GM21619 (cell line): ENCODE measurements at regions not wholly inside any gene's neighbourhood (a gene's known extent, or its start where the extent isn't known, plus 50 kb on each side); places are given as distances from the start of the nearest gene placed in this dataset.
"Not testable (repeated sequence)": the region's sequence is repeated elsewhere in the genome, so short reads cannot be mapped to it uniquely, and the experiment has no call there.

Experiments
- ATAC-seq: cut with Tn5 transposase; IDR thresholded peaks from one replicate; pipeline ENCODE4 v1.9.1; 2021; ENCODE audit not compliant: unreplicated experiment

DNA sequence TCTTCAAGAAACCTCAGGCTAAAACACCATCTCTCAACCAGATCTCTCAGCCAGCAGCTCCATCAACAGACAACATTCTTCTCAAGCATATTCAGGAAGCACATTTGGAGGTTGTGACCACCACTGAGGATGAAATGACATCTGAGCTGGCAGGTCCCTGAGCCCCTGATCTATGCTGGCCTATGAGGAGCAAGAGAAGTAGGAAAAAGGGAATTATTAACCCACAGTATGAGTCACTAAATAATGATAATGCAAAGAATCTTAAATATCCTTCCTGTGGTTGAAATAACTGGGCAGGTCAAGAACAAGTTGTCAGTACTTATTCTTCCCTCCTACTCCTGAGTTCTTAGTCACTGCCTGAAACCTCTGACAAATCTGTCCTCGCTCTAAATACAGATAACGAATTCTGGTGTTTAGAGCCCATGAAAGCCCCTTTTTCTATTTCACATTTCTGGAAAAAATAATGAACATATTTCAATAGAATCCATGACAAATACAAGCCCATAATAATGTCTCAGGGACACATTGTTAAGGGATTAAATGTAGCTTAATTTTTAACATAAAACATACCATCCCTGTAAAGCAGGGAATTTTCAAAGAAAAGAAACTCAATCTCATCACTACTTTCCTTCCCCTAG lies 225.8 kb upstream of the IRS2 start:
- no peak for ATAC-seq

DNA sequence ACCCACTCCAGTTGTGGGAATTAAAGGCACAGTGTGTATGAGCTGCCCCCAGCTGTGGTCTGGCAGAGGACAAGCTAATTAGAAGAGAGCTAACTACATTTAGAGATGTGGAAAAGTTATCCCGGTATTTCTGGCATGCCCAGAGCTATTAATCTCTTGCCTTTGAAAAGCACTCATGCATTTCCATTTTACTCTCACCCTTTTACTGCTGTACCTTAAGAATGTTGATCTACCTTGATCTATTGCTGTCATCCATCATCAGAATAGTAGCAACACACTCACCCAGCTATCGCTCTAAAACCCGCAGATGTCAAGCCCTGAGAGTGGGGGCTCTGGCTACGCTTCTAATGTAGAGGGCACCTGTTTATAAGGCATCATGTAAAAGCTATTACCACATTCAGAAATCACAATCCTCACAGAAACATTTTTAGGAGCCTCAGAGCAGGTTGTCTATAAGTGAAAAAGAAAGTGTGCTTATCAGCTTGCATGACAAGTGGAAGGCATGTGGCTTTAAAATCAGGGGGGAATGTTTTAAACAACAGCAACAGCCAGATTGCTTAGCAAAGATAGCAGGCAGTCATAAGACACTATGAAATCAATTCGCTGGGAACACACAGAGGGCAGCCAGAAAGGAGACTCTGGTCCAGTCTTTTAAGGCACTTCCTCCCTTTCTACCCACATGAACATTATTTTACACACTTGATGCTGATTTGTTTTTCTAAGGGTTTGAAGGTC lies 224.2 kb upstream of the IRS2 start:
- ATAC-seq, result no peak

DNA sequence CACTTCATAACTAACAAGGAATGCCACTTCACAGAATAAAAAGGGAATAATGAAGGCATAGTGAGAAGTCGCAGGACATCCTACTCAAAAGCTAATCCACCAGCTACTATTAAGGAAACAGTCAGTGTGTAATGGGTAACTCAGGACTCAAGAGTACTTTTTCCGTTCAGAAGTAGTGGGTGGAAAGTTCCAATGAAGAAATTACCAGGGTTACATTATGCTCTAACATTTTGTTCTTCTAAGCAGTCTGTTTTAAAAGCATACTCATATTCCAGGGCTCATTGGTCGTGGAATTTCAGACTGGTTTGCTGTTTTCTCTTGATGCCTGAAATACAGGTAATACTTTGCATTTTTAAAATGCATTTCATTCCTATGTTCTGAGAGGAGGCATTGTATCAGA lies 222.4 kb upstream of the IRS2 start:
- ATAC-seq, result no peak

DNA sequence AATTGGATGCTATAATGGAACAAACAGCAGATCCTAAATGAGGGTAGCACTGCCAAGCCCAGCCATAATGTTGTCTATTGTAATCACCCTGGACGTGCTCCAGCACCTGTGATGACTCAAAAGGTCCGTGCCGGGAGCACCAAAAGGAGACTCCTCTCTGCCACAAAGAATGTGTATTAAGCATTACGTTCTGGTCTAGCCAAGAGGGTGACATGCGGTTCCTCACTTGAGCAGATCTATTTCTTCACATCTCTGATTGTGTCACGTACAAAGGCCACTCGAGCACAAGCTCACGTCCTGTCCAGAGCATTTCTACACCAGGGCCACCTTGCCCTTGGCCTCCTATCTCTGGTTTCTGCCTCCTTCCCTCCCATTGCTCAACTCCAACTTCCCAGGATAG lies 219.9 kb upstream of the IRS2 start:
- ATAC-seq, result no peak

DNA sequence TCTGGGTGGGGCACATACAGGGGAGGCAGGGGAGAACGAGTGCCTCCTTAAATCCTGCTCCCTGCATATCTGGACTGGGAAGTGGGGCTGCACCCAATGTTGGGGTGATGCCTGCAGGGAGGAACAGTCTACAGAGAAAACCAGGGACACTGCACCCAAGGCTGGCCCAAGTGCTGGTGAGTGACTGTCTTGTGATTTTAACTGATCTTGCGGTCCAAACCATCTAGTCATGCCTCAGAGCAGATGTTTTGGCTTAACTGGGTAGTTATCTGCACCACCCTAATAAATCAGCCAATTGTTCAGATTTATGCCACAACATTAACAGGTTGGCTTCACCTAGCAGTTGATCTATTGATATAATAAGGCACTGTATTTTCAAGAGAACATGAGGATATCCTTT lies 219.2 kb upstream of the IRS2 start:
- ATAC-seq, result no peak

DNA sequence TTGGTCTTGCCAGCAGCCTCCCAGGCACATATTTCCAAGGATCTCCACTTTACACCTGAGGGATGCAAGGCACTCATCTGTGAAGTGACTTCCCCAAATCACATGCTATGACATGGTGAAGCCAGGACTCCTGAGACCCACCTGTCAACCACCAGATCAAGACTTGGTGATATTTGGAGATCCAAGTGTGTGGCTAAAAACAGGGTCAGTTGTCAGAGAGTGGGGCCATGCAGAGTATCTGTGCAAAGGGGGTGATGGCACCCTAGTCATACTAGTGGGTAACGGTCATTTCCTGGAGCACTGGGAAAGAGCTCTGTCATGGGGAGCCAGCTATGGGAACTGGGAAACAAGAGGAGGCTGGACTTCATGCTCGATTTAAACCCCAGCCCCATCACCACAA lies 218.4 kb upstream of the IRS2 start:
- ATAC-seq, result no peak

DNA sequence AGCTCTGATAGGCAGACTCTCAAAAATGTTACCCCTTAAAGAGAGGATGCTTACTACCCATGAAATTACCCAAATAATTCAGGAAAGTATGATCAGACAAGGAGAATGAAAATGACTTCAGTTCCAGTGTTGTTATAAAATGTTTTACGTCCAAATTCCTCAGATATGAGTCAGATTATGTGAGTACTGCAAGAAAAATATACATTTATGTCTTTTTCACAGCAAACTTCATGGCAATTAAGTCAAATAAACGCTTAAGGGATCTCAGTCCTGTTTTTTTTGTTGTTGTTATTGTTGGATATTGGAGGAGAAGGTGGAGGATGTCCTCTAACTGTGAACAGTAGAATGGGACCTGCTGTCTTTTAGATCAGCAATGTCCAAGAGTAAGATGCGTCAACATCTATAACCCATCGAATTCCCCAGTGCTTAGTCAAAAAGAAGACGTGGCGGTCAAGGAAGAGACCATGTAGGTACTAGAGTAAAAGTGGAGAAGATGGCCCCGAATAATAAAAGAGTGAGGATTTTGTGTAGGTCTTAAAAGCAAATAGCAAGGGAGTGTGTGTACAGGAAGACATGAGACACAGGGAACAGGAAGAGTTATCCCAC lies 215.4 kb upstream of the IRS2 start:
- no peak for ATAC-seq

DNA sequence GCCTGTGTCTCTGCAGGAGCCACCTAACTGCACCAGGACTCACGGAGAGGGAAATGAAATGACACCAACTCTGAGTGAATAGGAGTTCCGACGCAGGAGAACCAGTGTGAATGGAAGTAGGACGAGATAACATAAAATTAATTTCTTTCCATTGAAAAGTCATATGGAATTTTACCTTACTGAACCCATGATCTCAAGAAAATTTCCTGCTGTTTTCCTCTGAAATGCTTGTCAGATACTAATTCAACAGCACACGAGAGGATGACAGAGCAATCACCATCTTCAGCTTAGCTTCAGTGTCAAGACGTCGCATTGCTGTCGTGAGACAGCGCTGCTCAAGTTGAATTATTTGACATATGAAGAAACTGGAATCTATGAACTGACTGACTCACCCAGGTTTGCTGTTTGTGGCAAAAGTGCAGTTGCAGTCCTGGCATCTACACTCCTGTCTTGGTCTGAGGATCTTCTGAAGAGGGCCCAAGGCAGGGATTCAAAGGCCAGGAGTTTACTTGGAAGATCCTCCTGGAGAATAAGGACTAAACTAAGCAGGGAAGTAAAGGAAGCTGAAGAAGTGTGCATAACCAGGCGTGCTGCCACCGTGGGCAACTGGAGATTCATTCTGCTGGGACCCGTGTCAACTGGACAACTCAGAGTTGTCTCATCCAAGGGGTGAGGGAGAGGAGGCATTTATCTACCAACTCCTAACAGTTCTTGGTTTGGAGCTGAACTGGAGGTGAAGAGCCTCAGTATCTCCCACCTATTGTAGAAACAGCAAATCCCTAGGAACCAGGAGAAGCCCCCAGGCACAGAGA lies 214.4 kb upstream of the IRS2 start:
- no peak for ATAC-seq

DNA sequence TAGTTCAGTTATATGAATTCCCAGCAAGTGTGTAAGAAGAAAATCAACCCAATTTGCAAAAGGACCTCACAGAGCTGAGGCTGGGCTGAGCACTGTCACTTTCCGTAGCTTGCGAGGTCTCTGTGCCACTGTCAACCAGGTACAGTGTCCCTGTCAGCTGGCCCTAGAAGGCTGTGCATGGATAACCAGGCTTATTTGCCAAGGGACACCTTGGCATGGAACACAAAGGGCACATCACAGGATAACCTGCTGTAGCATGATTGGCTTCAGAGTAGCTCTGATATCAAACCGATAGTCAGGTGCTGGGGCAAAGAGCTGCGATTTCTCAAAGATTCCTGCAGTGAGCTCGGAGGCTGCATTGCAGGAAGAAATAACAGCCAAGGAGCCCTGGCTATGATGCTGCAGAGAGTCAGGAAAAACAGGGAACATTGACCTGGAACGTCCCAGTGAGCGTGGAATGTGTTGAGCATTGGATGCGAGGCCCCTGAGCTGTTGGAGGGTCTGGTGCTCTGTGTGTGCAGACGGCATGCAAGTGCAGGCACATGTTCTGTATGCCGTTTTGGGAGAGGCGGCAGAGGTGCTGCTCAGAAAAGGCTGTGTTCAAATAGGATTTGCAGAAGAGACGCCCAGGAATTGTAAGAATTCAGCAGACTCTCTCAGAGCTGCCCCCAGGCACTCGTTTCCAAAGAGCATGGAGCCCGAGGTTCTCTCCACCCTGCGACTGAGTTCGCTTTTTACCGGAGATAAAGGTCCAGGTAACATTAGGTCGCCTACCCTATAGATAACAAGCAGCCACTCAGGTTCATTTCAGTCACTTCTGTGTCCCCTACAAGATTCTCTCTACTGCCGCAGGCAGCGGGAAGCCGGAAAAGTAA lies 213.5 kb upstream of the IRS2 start:
- ATAC-seq, result no peak

DNA sequence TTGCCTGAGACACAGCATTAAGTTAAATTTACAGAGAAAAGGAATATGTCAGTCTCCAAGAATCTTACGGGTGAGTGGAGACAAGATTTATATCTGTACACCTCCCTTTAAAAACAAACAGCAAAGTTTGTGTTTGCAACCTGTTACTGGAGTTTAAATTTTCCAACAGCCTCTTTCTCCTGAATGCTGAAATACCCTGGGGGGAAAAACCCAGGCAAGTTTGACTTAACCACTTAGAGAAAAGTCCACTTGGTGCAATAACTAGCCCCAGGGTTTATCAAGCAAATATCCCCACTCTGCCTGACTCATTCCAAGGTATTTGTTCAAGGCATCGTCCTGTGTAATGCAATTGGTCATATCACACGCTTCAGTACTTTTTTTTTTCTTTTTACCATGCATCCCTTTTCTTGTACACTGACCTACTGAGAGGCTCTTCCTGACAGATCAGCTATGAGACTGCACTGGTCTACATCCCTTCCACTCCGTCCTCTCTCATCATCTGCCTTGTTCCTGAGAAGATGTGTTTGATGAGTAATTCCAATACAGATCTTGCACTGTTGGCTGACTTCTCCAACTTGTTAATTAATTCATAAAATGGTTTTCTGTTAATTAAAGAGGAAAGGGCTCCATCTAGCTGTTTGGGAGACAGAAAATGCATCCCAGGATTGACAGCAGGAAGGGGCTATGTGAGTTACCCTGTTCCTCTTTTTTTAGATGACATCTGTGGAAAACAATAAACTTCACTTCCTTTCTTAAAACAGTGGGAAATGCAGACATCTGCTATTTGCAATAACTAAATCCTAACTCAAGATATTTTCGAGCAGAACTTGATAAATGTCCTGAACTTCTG lies 212.5 kb upstream of the IRS2 start:
- no peak for ATAC-seq

DNA sequence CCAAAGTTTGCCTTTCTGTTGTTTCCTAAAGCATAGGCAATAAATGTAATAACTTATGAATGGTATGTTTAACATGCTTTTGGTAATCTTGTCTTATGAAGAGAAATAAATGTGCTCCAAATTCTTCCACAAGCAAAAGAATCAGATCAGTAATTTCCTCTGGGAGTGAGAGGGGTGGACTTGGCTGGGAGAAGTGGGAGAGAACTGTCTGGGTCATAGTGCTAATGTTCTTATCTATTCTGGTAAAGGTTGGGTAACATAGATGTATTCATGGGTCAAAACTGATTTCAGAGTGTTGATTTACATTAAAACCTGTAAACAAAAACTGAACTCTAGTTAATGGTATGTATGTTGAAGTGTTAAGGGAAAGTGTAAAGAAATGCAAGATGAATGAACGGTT lies 211.7 kb upstream of the IRS2 start:
- no peak for ATAC-seq

DNA sequence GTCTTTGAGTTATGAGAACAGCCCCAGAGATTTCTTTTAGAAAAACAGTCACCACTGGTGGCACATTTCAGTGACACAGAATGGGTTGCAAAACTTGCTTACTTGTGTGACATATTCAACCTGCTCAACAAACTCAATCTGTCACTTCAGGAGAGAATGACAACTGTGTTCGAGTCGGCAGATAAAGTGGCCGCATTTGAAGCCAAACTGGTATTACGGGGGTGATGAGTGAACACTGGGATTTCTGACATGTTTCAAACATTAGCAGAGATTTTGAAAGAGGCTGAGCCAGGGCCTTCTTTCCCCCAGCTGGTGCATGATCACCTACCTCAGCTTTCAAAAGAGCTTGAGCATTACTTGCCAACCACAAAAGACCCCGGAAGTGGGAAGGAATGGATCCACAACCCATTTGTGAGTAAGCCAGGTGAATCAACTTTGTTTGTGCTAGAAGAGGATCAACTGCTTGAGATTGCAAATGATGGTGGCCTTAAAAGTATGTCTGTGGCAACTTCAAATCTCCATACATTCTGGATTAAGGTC lies 210.7 kb upstream of the IRS2 start:
- not testable (repeated sequence) for ATAC-seq

DNA sequence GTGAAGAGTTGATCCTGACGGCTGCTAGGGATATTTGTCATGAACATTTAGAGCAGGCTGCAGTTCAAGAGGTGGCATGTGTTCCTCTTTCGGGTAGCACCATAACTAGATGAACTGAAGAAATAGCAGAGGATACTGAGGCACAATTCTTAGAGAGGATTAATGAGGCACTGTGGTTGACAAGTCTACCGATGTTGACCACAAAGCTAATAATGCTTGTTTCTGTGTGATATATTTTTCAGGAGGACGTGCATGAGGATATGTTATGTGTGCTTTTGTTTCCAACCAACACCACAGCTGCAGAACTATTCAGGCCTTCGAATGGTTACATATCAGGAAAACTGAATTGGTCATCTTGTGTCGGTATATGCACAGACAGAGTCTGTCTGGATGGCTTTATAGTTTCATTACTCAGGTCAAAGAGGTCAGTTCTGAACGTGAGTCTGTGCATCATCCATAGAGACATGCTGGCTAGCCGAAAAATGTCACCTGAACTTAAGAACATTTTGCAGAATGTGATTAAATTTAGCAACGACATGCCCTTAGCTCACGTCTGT lies 210.1 kb upstream of the IRS2 start:
- ATAC-seq, result no peak

DNA sequence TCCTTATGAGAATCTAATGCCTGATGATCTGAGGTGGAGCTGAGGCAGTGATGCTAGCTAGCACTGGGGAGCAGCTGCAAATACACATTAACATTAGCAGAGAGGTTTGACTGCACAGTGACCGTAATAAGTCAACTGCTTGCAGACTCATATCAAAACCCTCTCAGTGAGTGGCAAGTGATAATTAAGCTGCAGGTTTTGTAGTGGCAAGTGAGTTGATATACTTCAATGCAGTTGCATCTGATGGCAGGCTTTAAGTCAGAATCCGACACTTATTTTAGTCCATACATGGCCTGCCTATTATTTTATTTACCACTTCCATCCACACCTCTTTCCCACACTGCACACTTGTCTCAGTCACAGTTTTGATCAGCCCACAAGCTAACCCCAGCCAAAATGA lies 209.2 kb upstream of the IRS2 start:
- no peak for ATAC-seq

DNA sequence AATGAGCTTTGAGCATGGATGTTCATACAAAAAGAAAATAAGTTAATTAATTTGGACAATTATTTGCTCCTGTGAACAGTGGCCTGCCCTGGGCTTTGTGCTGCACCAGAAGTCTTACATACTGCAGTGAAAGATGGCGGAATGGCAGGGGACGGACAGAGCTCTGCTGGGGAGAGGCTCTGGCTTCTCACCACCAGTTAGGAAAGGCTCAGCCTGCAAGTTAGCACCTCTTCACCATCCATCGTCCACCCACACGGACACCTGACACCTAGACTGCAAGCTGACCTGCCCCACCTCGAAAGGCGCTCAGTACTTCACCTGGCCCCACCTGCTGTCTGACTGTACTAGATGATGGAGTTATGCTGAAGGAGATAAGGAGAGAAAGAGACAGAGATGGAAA lies 203.9 kb upstream of the IRS2 start:
- no peak for ATAC-seq

DNA sequence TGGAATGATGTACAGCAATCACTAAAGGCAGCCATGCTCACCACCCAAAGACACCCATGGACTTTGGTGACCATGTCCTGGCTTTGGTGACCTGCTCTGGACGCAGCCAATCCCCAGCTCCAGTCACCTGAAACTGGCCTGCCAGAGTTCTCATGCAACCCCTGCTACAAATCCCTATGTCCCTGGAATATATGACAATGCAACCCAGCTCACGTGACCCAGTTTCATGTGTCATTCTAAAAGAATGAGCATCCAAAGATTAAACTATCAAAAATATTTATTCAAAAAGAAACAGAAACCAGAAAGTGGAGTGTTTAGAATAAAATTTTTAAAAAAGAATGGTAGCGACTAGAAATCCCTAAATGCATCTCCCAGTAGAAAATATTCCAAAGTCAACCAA lies 203.3 kb upstream of the IRS2 start:
- ATAC-seq, result no peak

DNA sequence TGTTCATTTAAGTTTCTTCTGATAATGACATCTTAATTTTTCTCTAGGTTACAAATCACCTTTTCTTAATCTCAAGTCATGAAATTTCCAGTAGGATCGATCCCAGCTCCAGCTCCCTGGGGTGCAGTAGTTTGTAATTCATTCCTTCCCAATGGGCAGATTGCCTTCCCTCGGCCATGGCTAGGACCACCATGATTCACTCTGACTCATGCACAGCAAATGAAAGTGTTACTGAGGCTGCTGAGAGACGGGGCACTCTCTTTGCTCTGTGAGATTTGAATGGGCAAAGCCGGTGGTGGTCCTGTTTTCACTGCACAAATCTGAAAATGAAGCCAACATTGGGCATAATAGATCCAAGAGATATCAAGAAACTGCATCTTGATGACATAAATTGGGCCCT lies 202.8 kb upstream of the IRS2 start:
- no peak for ATAC-seq

DNA sequence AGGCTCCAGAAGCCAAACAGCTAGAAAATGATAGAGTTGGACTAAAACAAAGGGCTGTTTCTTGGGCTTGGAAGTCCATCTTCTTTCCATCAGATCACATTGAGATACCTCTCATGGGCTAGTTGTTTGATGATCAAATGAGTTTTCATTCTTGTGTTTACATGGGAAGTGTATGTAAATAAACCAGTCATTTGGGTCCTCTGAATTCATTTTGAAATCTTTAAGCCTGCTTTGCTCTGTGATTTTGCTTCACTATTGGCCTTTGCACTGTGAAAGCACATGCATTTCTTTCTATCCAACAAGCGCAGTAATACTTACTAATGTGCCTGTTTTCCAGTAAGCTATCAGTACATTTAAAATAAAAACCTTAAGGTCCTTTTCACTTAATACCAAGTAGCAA lies 200.5 kb upstream of the IRS2 start:
- no peak for ATAC-seq

DNA sequence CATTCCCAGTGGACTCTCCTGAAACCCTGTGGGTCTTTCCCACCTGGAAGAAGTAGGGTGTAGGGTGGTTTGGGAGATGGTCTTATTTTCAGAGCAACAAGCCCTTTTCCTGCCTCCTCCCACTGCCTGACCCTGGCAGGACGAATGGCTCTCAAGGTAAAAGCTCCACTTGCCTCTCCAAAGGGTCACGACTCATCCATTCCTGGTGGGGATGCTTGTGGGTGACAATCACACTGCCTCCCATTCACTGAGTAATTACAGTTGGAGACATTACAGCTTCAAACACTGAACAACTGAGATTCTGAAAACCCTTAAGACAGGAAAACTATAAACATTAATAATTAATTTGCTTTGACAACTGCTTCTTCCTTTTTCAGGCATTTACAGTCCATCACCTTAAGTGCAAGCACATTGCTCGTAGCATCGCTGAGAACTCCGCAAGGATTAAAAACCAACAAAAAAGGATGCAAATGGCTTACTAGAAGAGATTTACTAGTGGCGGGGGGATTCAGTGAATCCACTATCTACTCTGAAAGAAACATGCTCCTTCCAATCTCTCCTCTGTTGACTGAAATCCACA lies 199.6 kb upstream of the IRS2 start:
- no peak for ATAC-seq
